ENCODE measurements at regions not wholly inside any gene's neighbourhood (a gene's known extent, or its start where the extent isn't known, plus 50 kb on each side); places are given as distances from the start of the nearest gene placed in this dataset.

DNA sequence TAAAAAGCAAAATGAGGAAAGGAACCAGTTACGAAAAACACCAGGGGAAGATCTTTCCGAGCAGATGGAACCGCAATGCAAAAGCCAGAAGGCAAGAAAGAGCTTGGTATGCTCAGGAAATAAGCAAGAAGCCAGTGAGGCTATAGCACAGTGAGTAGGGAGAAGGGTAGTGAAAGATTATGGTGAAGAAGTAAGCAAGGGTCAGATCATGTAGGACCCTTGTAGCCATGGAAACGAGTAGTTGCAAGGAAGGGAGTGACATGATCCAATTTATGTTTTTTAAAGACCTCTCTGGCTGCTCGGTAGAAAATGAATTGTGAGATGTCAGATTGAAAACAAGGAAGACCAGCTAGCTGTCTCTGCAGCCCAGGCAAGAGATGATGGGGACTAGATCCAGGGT lies 143.3 kb downstream of the USP31 start:
- TF ChIP-seq GATA2 (IDR thresholded peaks at IDR 0.05; ENCODE audit: low read depth, low read length) (no peak), GATA3 (IDR thresholded peaks at IDR 0.05; ENCODE audit: low read depth, low read length) (no peak)

All from SH-SY5Y (cell line).